A549 (cell line): ENCODE measurements at regions not wholly inside any gene's neighbourhood (a gene's known extent, or its start where the extent isn't known, plus 50 kb on each side); places are given as distances from the start of the nearest gene placed in this dataset.

Source experiments
- ATAC-seq, 2 experiments: fragments of 200-7000 bp in 1 of 2; fragments of >200 bp in 1 of 2; cut with Nextera tagmentation in 1 of 2; cut with Tn5 transposase in 1 of 2; 3 replicates each; pipeline versions ENCODE4 v1.8.0 to v1.9.1; 2018 to 2020; ENCODE audit warnings: mild to moderate bottlenecking in 1 of 2, moderate library complexity in 1 of 2
- CTCF ChIA-PET: fragments of 300-600 bp; sonication (Branson Sonifier 250); formaldehyde crosslinking; extraction: SDS; loops from one replicate; lab custom pipeline; 2021; ENCODE audit warnings: antibody characterized with exemption, inconsistent platforms; lab: Yijun Ruan, JAX
- POLR2A ChIA-PET: fragments of 350-600 bp; formaldehyde crosslinking; extraction: SDS; loops from one replicate; lab custom pipeline; 2021; ENCODE audit warnings: antibody characterized with exemption, inconsistent platforms; lab: Yijun Ruan, JAX
- DNase-seq, 2 experiments: peaks; one replicate each; pipeline versions ENCODE4 v3.0.0 to v3.0.0-alpha.2; 2011 to 2016; ENCODE audit warnings: low read depth in 1 of 2, low spot score in 1 of 2
- FAIRE-seq: peaks from 2 replicates; lab custom pipeline; 2011; peaks lifted over from hg19 to GRCh38; lab: Jason Lieb, UNC
- H3K27ac ChIP-seq, 2 experiments: fragments of >200 bp; sonication (Bioruptor Twin); formaldehyde crosslinking; 3 replicates each; pipeline ENCODE4 v1.5.1; 2016 to 2017
- H3K4me1 ChIP-seq: fragments of >200 bp; sonication (Bioruptor Twin); formaldehyde crosslinking; 3 replicates; pipeline ENCODE4 v1.6.1; 2016
- H3K4me2 ChIP-seq: fragments of >200 bp; sonication (Bioruptor Twin); formaldehyde crosslinking; 3 replicates; pipeline ENCODE4 v1.6.1; 2016
- H3K4me3 ChIP-seq: fragments of >200 bp; sonication (Bioruptor Twin); formaldehyde crosslinking; 3 replicates; pipeline ENCODE4 v1.5.1; 2016
- H3K9me3 ChIP-seq: fragments of >200 bp; sonication (Bioruptor Twin); formaldehyde crosslinking; 3 replicates; pipeline ENCODE4 v1.6.1; 2016
- ATOH8 ChIP-seq: fragments of 250-450 bp; sonication (Bioruptor Pico); IDR thresholded peaks from 2 replicates; pipeline ENCODE4 v1.5.0; 2020; ENCODE audit warnings: low read depth, mild to moderate bottlenecking, moderate library complexity
- BCL3 ChIP-seq: fragments of >200 bp; sonication (Bioruptor Twin); formaldehyde crosslinking; IDR thresholded peaks from 3 replicates; pipeline ENCODE4 v1.6.1; 2016
- BHLHE40 ChIP-seq: IDR thresholded peaks from 2 replicates; pipeline ENCODE4 v1.6.1; 2012; ENCODE audit warnings: low read depth, low read length, inconsistent platforms
- CHD2 ChIP-seq: fragments of 150-350 bp; IDR thresholded peaks from 2 replicates; pipeline ENCODE4 v1.6.1; 2014; ENCODE audit warnings: low read length; ENCODE audit not compliant: partially characterized antibody
- CHD4 ChIP-seq: fragments of 200-600 bp; sonication (generic); IDR thresholded peaks from 2 replicates; pipeline ENCODE4 v1.6.1; 2016; ENCODE audit warnings: antibody characterized with exemption, mild to moderate bottlenecking, borderline replicate concordance
- E2F6 ChIP-seq: IDR thresholded peaks from 2 replicates; pipeline ENCODE4 v1.6.1; 2012; ENCODE audit warnings: low read depth, borderline replicate concordance
- EHF ChIP-seq: fragments of 250-450 bp; sonication (Bioruptor Pico); IDR thresholded peaks from 2 replicates; pipeline ENCODE4 v1.5.0; 2020; ENCODE audit warnings: mild to moderate bottlenecking
- ESRRA ChIP-seq: fragments of 150-350 bp; IDR thresholded peaks from 2 replicates; pipeline ENCODE4 v1.6.1; 2014; ENCODE audit warnings: mild to moderate bottlenecking, low read length, borderline replicate concordance
- HDAC2 ChIP-seq: fragments of 200-600 bp; sonication (generic); IDR thresholded peaks from 2 replicates; pipeline ENCODE4 v1.6.1; 2016
- HMGXB4 ChIP-seq: fragments of 250-450 bp; sonication (Bioruptor Pico); IDR thresholded peaks from 2 replicates; pipeline ENCODE4 v1.5.0; 2021; ENCODE audit warnings: mild to moderate bottlenecking, moderate library complexity, borderline replicate concordance
- HOXA7 ChIP-seq: fragments of 250-450 bp; sonication (Bioruptor Pico); IDR thresholded peaks from 2 replicates; pipeline ENCODE4 v1.5.0; 2020; ENCODE audit warnings: mild to moderate bottlenecking, moderate library complexity
- HOXB13 ChIP-seq: fragments of 250-450 bp; sonication (Bioruptor Pico); IDR thresholded peaks from 2 replicates; pipeline ENCODE4 v1.5.0; 2020; ENCODE audit warnings: low read depth, mild to moderate bottlenecking, moderate library complexity
- JUNB ChIP-seq: fragments of >200 bp; sonication (Bioruptor Twin); formaldehyde crosslinking; IDR thresholded peaks from 2 replicates; pipeline ENCODE4 v1.6.1; 2016
- MAFK ChIP-seq: fragments of 450-650 bp; IDR thresholded peaks from 2 replicates; pipeline ENCODE4 v1.6.1; 2014; ENCODE audit not compliant: partially characterized antibody
- MAZ ChIP-seq: fragments of 150-350 bp; IDR thresholded peaks from 2 replicates; pipeline ENCODE4 v1.6.1; 2014; ENCODE audit warnings: antibody characterized with exemption, low read depth, low read length, borderline replicate concordance
- NPAS2 ChIP-seq: fragments of 250-450 bp; sonication (Bioruptor Pico); IDR thresholded peaks from 2 replicates; pipeline ENCODE4 v1.8.0; 2022; ENCODE audit warnings: mild to moderate bottlenecking, moderate library complexity, borderline replicate concordance
- PHF8 ChIP-seq: fragments of 200-600 bp; sonication (generic); IDR thresholded peaks from 2 replicates; pipeline ENCODE4 v1.6.1; 2016; ENCODE audit warnings: low read depth, mild to moderate bottlenecking, antibody characterized with exemption, moderate library complexity, borderline replicate concordance
- POLR2AphosphoS2 ChIP-seq: conservative IDR thresholded peaks from 2 replicates; pipeline ENCODE4 v1.6.1; 2012; ENCODE audit warnings: low read length, improper control_type of control experiment, inconsistent platforms
- RAD21 ChIP-seq, 2 experiments: fragments of >200 bp in 1 of 2; sonication (Bioruptor Twin) in 1 of 2; formaldehyde crosslinking in 1 of 2; IDR thresholded peaks in 1 of 2; conservative IDR thresholded peaks in 1 of 2; 2 replicates in 1 of 2; 3 replicates in 1 of 2; pipeline ENCODE4 v1.6.1; 2012 to 2018; ENCODE audit warnings: inconsistent platforms in 1 of 2
- RARB ChIP-seq: fragments of 250-450 bp; sonication (Bioruptor Pico); IDR thresholded peaks from 2 replicates; pipeline ENCODE4 v1.8.0; 2021; ENCODE audit warnings: mild to moderate bottlenecking, moderate library complexity
- RFX5 ChIP-seq: fragments of 450-650 bp; IDR thresholded peaks from 2 replicates; pipeline ENCODE4 v1.7.1; 2014; ENCODE audit warnings: antibody characterized with exemption, mild to moderate bottlenecking, moderate library complexity
- SREBF2 ChIP-seq: fragments of 450-650 bp; IDR thresholded peaks from 2 replicates; pipeline ENCODE4 v1.6.1; 2014; ENCODE audit warnings: mild to moderate bottlenecking, moderate library complexity
- TP53 ChIP-seq: fragments of 250-450 bp; sonication (Bioruptor Pico); IDR thresholded peaks from 2 replicates; pipeline ENCODE4 v1.5.0; 2021; ENCODE audit warnings: mild to moderate bottlenecking, moderate library complexity
- USF2 ChIP-seq: fragments of 450-650 bp; IDR thresholded peaks from 2 replicates; pipeline ENCODE4 v1.6.1; 2014; ENCODE audit warnings: antibody characterized with exemption
- ZNF302 ChIP-seq: fragments of 250-450 bp; sonication (Bioruptor Pico); IDR thresholded peaks from 2 replicates; pipeline ENCODE4 v1.9.0; 2021; ENCODE audit warnings: inconsistent platforms, mild to moderate bottlenecking, moderate library complexity
- WGBS: methylation state at CpG from one replicate; pipeline ENCODE4 v1.1.6; 2017; ENCODE audit errors: missing lambda C conversion rate; 5-methylcytosine and 5-hydroxymethylcytosine counted together

GRCh38 chr6:53210811-53211210 is 62.2 kb upstream of the GCM1 start:
- CTCF ChIA-PET = interaction anchor here (1.2 kb wide), 1 partner anchor 19 kb away, joined by 3 read pairs; no protein-coding TSS in a partner anchor
- DNase-seq (no peak), FAIRE-seq (no peak)
- no peak overlapping the region for H3K4me3 ChIP-seq
- no peak for TF ChIP-seq ESRRA
- TF ChIP-seq, all 56 proteins: peak for 0
- POLR2A ChIA-PET = no interaction called here
- H3K9me3 ChIP-seq = no peaks in the 10 kb centered on the region
- H3K4me1 ChIP-seq = no peaks in the 10 kb centered on the region
- H3K4me2 ChIP-seq = no peak overlapping the region
- 73% methylated on average over 4 of the region's 4 CpGs for WGBS
- H3K27ac ChIP-seq = no peak overlapping the region
- no peak for ATAC-seq

GRCh38 chr6:53209681-53210080 is 61.0 kb upstream of the GCM1 start:
- no peak overlapping the region for H3K27ac ChIP-seq
- no peaks in the 10 kb centered on the region for H3K4me1 ChIP-seq
- no peak overlapping the region for H3K4me2 ChIP-seq
- no peak for DNase-seq
- ChIA-PET CTCF (interaction anchor here (1.2 kb wide), 1 partner anchor 21 kb away, joined by 3 read pairs; no protein-coding TSS in a partner anchor), POLR2A (no interaction called here)
- no peak for ATAC-seq
- TF ChIP-seq RFX5 (no peak), HOXA7 (no peak), HOXB13 (CRISPR knock-in tag) (no peak), RAD21 (conservative IDR thresholded peaks at IDR 0.05 in 1 of 2, IDR thresholded peaks at IDR 0.05 in 1 of 2) (no peak), BCL3 (no peak), E2F6 (no peak), EHF (CRISPR knock-in tag) (no peak), HDAC2 (no peak), USF2 (no peak), ATOH8 (CRISPR knock-in tag) (no peak), ZNF302 (CRISPR knock-in tag) (no peak), HMGXB4 (CRISPR knock-in tag) (no peak), TP53 (CRISPR knock-in tag) (no peak), BHLHE40 (no peak), CHD4 (no peak), RARB (CRISPR knock-in tag) (no peak), JUNB (no peak), POLR2AphosphoS2 (no peak)
- H3K9me3 ChIP-seq = no peaks in the 10 kb centered on the region
- H3K4me3 ChIP-seq = no peak overlapping the region
- FAIRE-seq = no peak

GRCh38 chr6:53205778-53206177 is 57.1 kb upstream of the GCM1 start:
- DNase-seq = no peak
- H3K4me1 ChIP-seq = no peaks in the 10 kb centered on the region
- no peak overlapping the region for H3K27ac ChIP-seq
- no peak for ATAC-seq
- POLR2A ChIA-PET = no interaction called here
- no peak overlapping the region for H3K4me3 ChIP-seq
- no peak overlapping the region for H3K4me2 ChIP-seq
- no peaks in the 10 kb centered on the region for H3K9me3 ChIP-seq
- no peak for FAIRE-seq
- 17% methylated on average over 1 of the region's 2 CpGs for WGBS
- CTCF ChIA-PET = interaction anchor here (0.7 kb wide), 1 partner anchor 33 kb away, joined by 3 read pairs; no protein-coding TSS in a partner anchor
- TF ChIP-seq MAFK (no peak), BCL3 (no peak), NPAS2 (CRISPR knock-in tag) (no peak), CHD4 (no peak), SREBF2 (no peak), CHD2 (no peak), ESRRA (no peak), PHF8 (no peak), MAZ (no peak)
